Activated CD4-positive, alpha-beta T cell treated with anti-CD3 and anti-CD28 coated beads, Interleukin-2, amount 10 ng/mL, durations not matched to agents 24 days and 14 days (primary cell): ENCODE measurements at regions not wholly inside any gene's neighbourhood (a gene's known extent, or its start where the extent isn't known, plus 50 kb on each side); places are given as distances from the start of the nearest gene placed in this dataset.
"Not testable (repeated sequence)": the region's sequence is repeated elsewhere in the genome, so short reads cannot be mapped to it uniquely, and the experiment has no call there.

ENCODE experiments used
- DNase-seq: peaks from one replicate; pipeline ENCODE4 v3.0.0; 2022
- H3K27ac Mint-ChIP-seq: one replicate; pipeline ENCODE4 v1.8.0; 2022; ENCODE audit warnings: mild to moderate bottlenecking, mixed read lengths
- H3K27me3 Mint-ChIP-seq: one replicate; pipeline ENCODE4 v1.8.0; 2022; ENCODE audit warnings: mixed read lengths
- H3K36me3 Mint-ChIP-seq: one replicate; pipeline ENCODE4 v1.8.0; 2022; ENCODE audit warnings: low read depth, mild to moderate bottlenecking, mixed read lengths
- H3K4me1 Mint-ChIP-seq: one replicate; pipeline ENCODE4 v1.8.0; 2021; ENCODE audit warnings: mixed read lengths
- H3K4me3 Mint-ChIP-seq: one replicate; pipeline ENCODE4 v1.8.0; 2022; ENCODE audit warnings: mild to moderate bottlenecking, moderate library complexity, mixed read lengths
- H3K9me3 Mint-ChIP-seq: one replicate; pipeline ENCODE4 v1.8.0; 2021; ENCODE audit warnings: mixed read lengths
- intact Hi-C: fragments of 100-400 bp; cut with micrococcal nuclease; formaldehyde crosslinking; loops from one replicate; pipeline ENCODE4 v1.15.1; 2023

GRCh38 chr6:26267083-26267589 lies 97.9 kb upstream of the BTN3A2 start:
- Mint-ChIP-seq H3K9me3 (no peaks in the 10 kb centered on the region), H3K4me1 (peaks cover 26% of the 10 kb centered on the region), H3K4me3 (no peak overlapping the region), H3K27me3 (no peaks in the 10 kb centered on the region), H3K36me3 (no peaks in the 10 kb centered on the region), H3K27ac (no peak overlapping the region)
- intact Hi-C loops = no loop called here
- DNase-seq = no peak

GRCh38 chr6:26268659-26269402 lies 96.2 kb upstream of the BTN3A2 start:
- H3K9me3 Mint-ChIP-seq = no peaks in the 10 kb centered on the region
- H3K4me1 Mint-ChIP-seq = peaks cover 26% of the 10 kb centered on the region
- H3K27me3 Mint-ChIP-seq = no peaks in the 10 kb centered on the region
- intact Hi-C loops = no loop called here
- peak overlapping the region; percentile 62 for H3K27ac Mint-ChIP-seq
- DNase-seq = peak; percentile 69
- peak overlapping the region; percentile 51 for H3K4me3 Mint-ChIP-seq
- H3K36me3 Mint-ChIP-seq = no peaks in the 10 kb centered on the region

GRCh38 chr6:26269531-26270485 lies 95.2 kb upstream of the BTN3A2 start:
- Mint-ChIP-seq H3K27me3 (no peaks in the 10 kb centered on the region), H3K36me3 (no peaks in the 10 kb centered on the region), H3K4me1 (peaks cover 26% of the 10 kb centered on the region), H3K9me3 (no peaks in the 10 kb centered on the region), H3K27ac (no peak overlapping the region), H3K4me3 (peak overlapping the region; percentile 55)
- no peak for DNase-seq
- intact Hi-C loops = loop anchor here (2.0 to 5.0 kb wide), 5 partner anchors 29 to 862 kb away; partner anchors contain the start of gene HMGN4

GRCh38 chr6:26270486-26270861 lies 94.5 kb upstream of the BTN3A2 start:
- Mint-ChIP-seq H3K9me3 (no peaks in the 10 kb centered on the region), H3K36me3 (no peaks in the 10 kb centered on the region), H3K4me3 (no peak overlapping the region), H3K27me3 (no peaks in the 10 kb centered on the region), H3K27ac (no peak overlapping the region), H3K4me1 (peaks cover 26% of the 10 kb centered on the region)
- intact Hi-C loops = loop anchor here (2.0 to 5.0 kb wide), 5 partner anchors 30 to 862 kb away; partner anchors contain the start of gene HMGN4
- peak; percentile 73 for DNase-seq

DNA sequence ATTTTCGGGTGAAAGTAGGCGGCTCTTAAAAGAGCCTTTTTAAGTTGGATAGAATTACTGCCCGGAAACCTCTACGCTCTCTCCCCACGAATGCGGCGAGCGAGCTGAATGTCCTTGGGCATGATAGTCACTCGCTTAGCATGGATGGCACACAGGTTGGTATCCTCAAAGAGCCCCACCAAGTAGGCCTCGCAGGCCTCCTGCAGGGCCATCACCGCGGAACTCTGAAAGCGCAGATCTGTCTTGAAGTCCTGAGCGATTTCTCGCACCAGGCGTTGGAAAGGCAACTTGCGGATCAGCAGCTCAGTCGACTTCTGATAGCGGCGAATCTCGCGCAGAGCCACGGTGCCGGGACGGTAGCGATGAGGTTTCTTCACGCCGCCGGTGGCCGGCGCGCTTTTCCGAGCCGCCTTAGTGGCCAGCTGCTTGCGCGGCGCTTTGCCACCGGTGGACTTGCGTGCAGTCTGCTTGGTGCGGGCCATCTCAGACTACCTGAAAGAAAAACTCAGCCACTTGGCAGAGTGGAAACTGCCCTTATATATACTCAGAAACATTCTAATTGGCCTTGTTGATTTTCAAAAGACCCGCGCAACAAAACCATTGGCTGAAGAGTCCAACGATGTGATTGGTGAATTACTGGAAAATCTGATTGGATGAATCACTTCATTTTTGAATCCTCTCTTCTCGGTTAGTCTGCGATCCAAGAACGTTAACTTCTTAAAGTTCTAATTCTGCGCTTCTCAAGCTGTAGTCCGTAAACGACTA lies 93.9 kb upstream of the BTN3A2 start:
- Mint-ChIP-seq H3K27ac (no peak overlapping the region), H3K36me3 (no peaks in the 10 kb centered on the region), H3K27me3 (no peaks in the 10 kb centered on the region), H3K4me1 (peaks cover 28% of the 10 kb centered on the region), H3K9me3 (no peaks in the 10 kb centered on the region), H3K4me3 (no peak overlapping the region)
- peak; percentile 95 for DNase-seq
- intact Hi-C loops = loop anchor here (1.0 to 5.0 kb wide), 7 partner anchors 30 to 861 kb away; partner anchors contain the start of gene HMGN4

DNA sequence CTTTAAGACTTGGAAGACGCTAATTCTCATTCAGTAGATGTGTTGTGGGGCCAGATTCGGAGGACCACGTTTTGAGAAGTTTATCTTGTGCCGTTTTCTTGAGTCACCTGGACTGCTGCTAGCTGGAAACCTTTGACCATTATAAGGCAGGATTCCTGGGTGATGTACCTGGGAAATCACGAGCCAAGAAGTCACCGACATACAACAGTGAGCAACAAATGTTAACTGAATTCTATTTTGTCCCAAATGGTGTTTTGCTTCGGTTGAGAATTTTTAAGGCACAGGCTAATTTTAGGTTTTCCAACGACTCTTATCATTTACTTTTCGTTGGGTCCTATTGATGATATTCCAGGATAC lies 93.4 kb upstream of the BTN3A2 start:
- intact Hi-C loops = loop anchor here (1.0 to 5.0 kb wide), 10 partner anchors 20 to 861 kb away; partner anchors contain the start of gene HMGN4
- H3K36me3 Mint-ChIP-seq = no peaks in the 10 kb centered on the region
- H3K27me3 Mint-ChIP-seq = no peaks in the 10 kb centered on the region
- H3K9me3 Mint-ChIP-seq = no peaks in the 10 kb centered on the region
- H3K27ac Mint-ChIP-seq = no peak overlapping the region
- no peak overlapping the region for H3K4me3 Mint-ChIP-seq
- H3K4me1 Mint-ChIP-seq = peaks cover 32% of the 10 kb centered on the region
- DNase-seq = no peak

GRCh38 chr6:26272171-26272637 lies 92.8 kb upstream of the BTN3A2 start:
- H3K4me1 Mint-ChIP-seq = peaks cover 34% of the 10 kb centered on the region
- no peaks in the 10 kb centered on the region for H3K9me3 Mint-ChIP-seq
- no peaks in the 10 kb centered on the region for H3K27me3 Mint-ChIP-seq
- no peak overlapping the region for H3K27ac Mint-ChIP-seq
- no peak overlapping the region for H3K4me3 Mint-ChIP-seq
- H3K36me3 Mint-ChIP-seq = no peaks in the 10 kb centered on the region
- intact Hi-C loops = loop anchor here (1.0 to 5.0 kb wide), 7 partner anchors 21 to 860 kb away; partner anchors contain the start of gene HMGN4
- DNase-seq = peak; percentile 88

GRCh38 chr6:26273673-26274588 lies 91.1 kb upstream of the BTN3A2 start:
- Mint-ChIP-seq H3K9me3 (no peaks in the 10 kb centered on the region), H3K27ac (no peak overlapping the region), H3K4me1 (peaks cover 31% of the 10 kb centered on the region), H3K27me3 (no peaks in the 10 kb centered on the region), H3K36me3 (no peaks in the 10 kb centered on the region), H3K4me3 (no peak overlapping the region)
- intact Hi-C loops = loop anchor here (1.0 to 5.0 kb wide), 8 partner anchors 11 to 858 kb away; partner anchors contain the start of gene HMGN4
- DNase-seq = peak; percentile 84

DNA sequence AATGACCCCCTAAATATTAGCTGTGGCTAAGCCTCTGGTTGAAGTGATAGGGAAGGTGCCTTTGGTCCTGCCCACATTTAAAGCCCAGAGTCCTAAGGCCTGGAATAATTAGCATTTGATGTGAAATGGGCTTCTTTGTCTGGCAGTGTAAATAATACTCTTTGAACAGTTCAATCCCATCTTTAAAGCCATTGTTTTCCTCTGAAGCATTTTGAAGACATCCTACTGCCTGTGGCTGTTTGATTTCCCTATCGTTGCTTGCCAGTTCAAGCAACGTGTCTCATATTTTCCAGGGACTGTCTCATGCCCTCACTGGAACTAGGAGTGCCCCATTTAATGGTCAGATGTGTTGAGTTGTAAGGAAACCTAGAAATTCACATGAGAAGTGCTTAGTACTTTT lies 89.3 kb upstream of the BTN3A2 start:
- intact Hi-C loops = no loop called here
- DNase-seq = peak; percentile 53
- Mint-ChIP-seq H3K9me3 (no peaks in the 10 kb centered on the region), H3K27me3 (no peaks in the 10 kb centered on the region), H3K27ac (peak overlapping the region; percentile 47), H3K4me3 (no peak overlapping the region), H3K4me1 (peaks cover 21% of the 10 kb centered on the region), H3K36me3 (peaks cover 2% of the 10 kb centered on the region)

- Mint-ChIP-seq H3K9me3 (no peaks in the 10 kb centered on the region), H3K36me3 (peaks cover 8% of the 10 kb centered on the region), H3K4me3 (no peak overlapping the region), H3K4me1 (peaks cover 24% of the 10 kb centered on the region), H3K27ac (no peak overlapping the region), H3K27me3 (no peaks in the 10 kb centered on the region)
- intact Hi-C loops = no loop called here
- DNase-seq = no peak
Measured at GRCh38 chr6:26276841-26277648, 88.0 kb upstream of the BTN3A2 start.

- Mint-ChIP-seq H3K27me3 (no peaks in the 10 kb centered on the region), H3K27ac (no peak overlapping the region), H3K4me1 (peaks cover 37% of the 10 kb centered on the region), H3K36me3 (peaks cover 8% of the 10 kb centered on the region), H3K9me3 (no peaks in the 10 kb centered on the region), H3K4me3 (no peak overlapping the region)
- no peak for DNase-seq
- intact Hi-C loops = no loop called here
Measured at GRCh38 chr6:26278536-26278935, 86.5 kb upstream of the BTN3A2 start.

GRCh38 chr6:26279371-26279770 lies 85.6 kb upstream of the BTN3A2 start:
- H3K9me3 Mint-ChIP-seq, H3K4me3 Mint-ChIP-seq, H3K27ac Mint-ChIP-seq, DNase-seq, H3K27me3 Mint-ChIP-seq, H3K36me3 Mint-ChIP-seq, intact Hi-C loops: not testable (repeated sequence)
- peaks cover 41% of the 10 kb centered on the region for H3K4me1 Mint-ChIP-seq
